Gastroesophageal sphincter (tissue), 4 donors: ENCODE measurements at regions not wholly inside any gene's neighbourhood (a gene's known extent, or its start where the extent isn't known, plus 50 kb on each side); places are given as distances from the start of the nearest gene placed in this dataset.

Experiments
- ATAC-seq: fragments of 150-250 bp; one replicate; pipeline ENCODE4 v1.9.1; 2016; ENCODE audit warnings: mild to moderate bottlenecking, moderate library complexity
- H3K27ac ChIP-seq, 4 donors: fragments of 200-600 bp; sonication (generic) in 3 of 4; 1 replicate in 3 of 4; 2 replicates in 1 of 4; pipeline ENCODE4 v1.5.1; 2016 to 2019
- H3K27me3 ChIP-seq: fragments of 200-600 bp; sonication (generic); one replicate; pipeline ENCODE4 v1.5.1; 2019
- H3K36me3 ChIP-seq, 2 donors: fragments of 200-600 bp; sonication (generic); one replicate each; pipeline ENCODE4 v1.5.1; 2019; ENCODE audit warnings: control low read depth in 1 of 2
- H3K4me1 ChIP-seq, 3 donors: fragments of 200-600 bp; sonication (generic); 1 replicate in 2 of 3; 2 replicates in 1 of 3; pipeline ENCODE4 v1.5.1; 2016 to 2019; ENCODE audit warnings: control low read depth in 2 of 3
- H3K4me3 ChIP-seq, 2 donors: fragments of 200-600 bp; sonication (generic); one replicate each; pipeline ENCODE4 v1.5.1; 2019; ENCODE audit warnings: mild to moderate bottlenecking in 1 of 2, moderate library complexity in 1 of 2
- H3K9me3 ChIP-seq, 3 donors: fragments of 200-600 bp; sonication (generic); one replicate each; pipeline ENCODE4 v1.5.1; 2017 to 2019; ENCODE audit warnings: control low read depth in 2 of 3
- CTCF ChIP-seq, 4 experiments: fragments of 200-600 bp in 2 of 4; fragments of 450-650 bp in 2 of 4; sonication (generic) in 1 of 4; IDR thresholded peaks; one replicate each; pipeline ENCODE4 v1.5.1; 2017 to 2019; ENCODE audit warnings: antibody characterized with exemption in 4 of 4, mild to moderate bottlenecking in 2 of 4, moderate library complexity in 2 of 4
- EP300 ChIP-seq: sonication (generic); formaldehyde crosslinking; IDR thresholded peaks from one replicate; pipeline ENCODE4 v1.6.1; 2017; ENCODE audit warnings: antibody characterized with exemption, mild to moderate bottlenecking
- POLR2A ChIP-seq, 2 donors: fragments of 450-650 bp; IDR thresholded peaks; one replicate each; pipeline ENCODE4 v1.6.1; 2017; ENCODE audit warnings: antibody characterized with exemption in 2 of 2, mild to moderate bottlenecking in 2 of 2, moderate library complexity in 1 of 2
- POLR2AphosphoS5 ChIP-seq: sonication (generic); formaldehyde crosslinking; IDR thresholded peaks from one replicate; pipeline ENCODE4 v1.6.1; 2017; ENCODE audit warnings: antibody characterized with exemption
- WGBS, 2 donors: methylation state at CpG; one replicate each; pipeline ENCODE4 v1.1.5; 2018; ENCODE audit warnings: low coverage in 1 of 2; 5-methylcytosine and 5-hydroxymethylcytosine counted together

- H3K9me3 ChIP-seq, result no peaks in the 10 kb centered on the region
- no peak overlapping the region for H3K27ac ChIP-seq
- no peaks in the 10 kb centered on the region for H3K27me3 ChIP-seq
- peaks cover 0 to 31% (median 0%) of the 10 kb centered on the region in 3 donors for H3K4me1 ChIP-seq
- no peak for ATAC-seq
- 68 to 75% methylated on average over 3 to 4 of the region's 4 CpGs for WGBS, 2 donors
- no peak overlapping the region for H3K4me3 ChIP-seq
- no peaks in the 10 kb centered on the region for H3K36me3 ChIP-seq
- TF ChIP-seq CTCF (IDR thresholded peaks at IDR 0.05), result no peak
Observed at GRCh38 chr9:18002718-18003438, 424.0 kb downstream of the SH3GL2 start.

GRCh38 chr9:18006591-18006990 is 427.7 kb downstream of the SH3GL2 start:
- H3K27ac ChIP-seq, result no peak overlapping the region
- 71 to 94% methylated on average over 4 of the region's 4 CpGs for WGBS, 2 donors
- no peaks in the 10 kb centered on the region for H3K36me3 ChIP-seq
- H3K9me3 ChIP-seq, result no peaks in the 10 kb centered on the region
- TF ChIP-seq CTCF (IDR thresholded peaks at IDR 0.05) (no peak), POLR2AphosphoS5 (no peak), EP300 (no peak), POLR2A (IDR thresholded peaks at IDR 0.05) (no peak)
- peaks cover 0 to 48% (median 0%) of the 10 kb centered on the region in 3 donors for H3K4me1 ChIP-seq
- no peak overlapping the region for H3K4me3 ChIP-seq
- no peaks in the 10 kb centered on the region for H3K27me3 ChIP-seq
- ATAC-seq, result no peak

GRCh38 chr9:18007621-18008020 is 428.8 kb downstream of the SH3GL2 start:
- no peaks in the 10 kb centered on the region for H3K9me3 ChIP-seq
- TF ChIP-seq POLR2A (IDR thresholded peaks at IDR 0.05), result no peak
- TF ChIP-seq POLR2AphosphoS5, result no peak
- TF ChIP-seq CTCF (IDR thresholded peaks at IDR 0.05), result no peak
- TF ChIP-seq EP300, result no peak
- no peaks in the 10 kb centered on the region for H3K27me3 ChIP-seq
- no peak overlapping the region for H3K4me3 ChIP-seq
- H3K27ac ChIP-seq, result no peak overlapping the region
- no peak for ATAC-seq
- no peaks in the 10 kb centered on the region for H3K36me3 ChIP-seq
- H3K4me1 ChIP-seq, result peaks cover 0 to 54% (median 0%) of the 10 kb centered on the region in 3 donors

- WGBS, 2 donors, result 68 to 71% methylated on average over 3 of the region's 3 CpGs
- H3K4me1 ChIP-seq, result peaks cover 0 to 63% (median 0%) of the 10 kb centered on the region in 3 donors
- H3K27me3 ChIP-seq, result no peaks in the 10 kb centered on the region
Observed at GRCh38 chr9:18009902-18010301, 431.0 kb downstream of the SH3GL2 start.

More at GRCh38 chr9:18009902-18010301, 431.0 kb downstream of the SH3GL2 start:
- no peak for TF ChIP-seq CTCF (IDR thresholded peaks at IDR 0.05)
- ATAC-seq, result no peak
- Histone ChIP-seq H3K27ac (no peak overlapping the region), H3K9me3 (no peaks in the 10 kb centered on the region), H3K4me3 (no peak overlapping the region), H3K36me3 (no peaks in the 10 kb centered on the region)
